CD4-positive, alpha-beta T cell treated with Interleukin-17A for 1 hour (primary cell): ENCODE measurements at regions not wholly inside any gene's neighbourhood (a gene's known extent, or its start where the extent isn't known, plus 50 kb on each side); places are given as distances from the start of the nearest gene placed in this dataset.
"Not testable (repeated sequence)": the region's sequence is repeated elsewhere in the genome, so short reads cannot be mapped to it uniquely, and the experiment has no call there.

Source experiments
- DNase-seq: peaks from one replicate; pipeline ENCODE4 v3.0.0-alpha.2; 2020

GRCh38 chr3:194930377-194931204 is 244.9 kb downstream of the FAM43A start:
- no peak for DNase-seq

GRCh38 chr3:194931347-194931746 is 245.7 kb downstream of the FAM43A start:
- DNase-seq: no peak

GRCh38 chr3:194931865-194932264 is 246.2 kb downstream of the FAM43A start:
- DNase-seq: no peak

GRCh38 chr3:194933465-194933864 is 247.8 kb downstream of the FAM43A start:
- DNase-seq: no peak

- no peak for DNase-seq
These were observed 249.4 kb downstream of the FAM43A start for GRCh38 chr3:194935061-194935460.

GRCh38 chr3:194935632-194936470 is 250.2 kb downstream of the FAM43A start:
- no peak for DNase-seq

GRCh38 chr3:194936659-194937058 is 251.0 kb downstream of the FAM43A start:
- DNase-seq: no peak

GRCh38 chr3:194937144-194937543 is 251.5 kb downstream of the FAM43A start:
- no peak for DNase-seq

GRCh38 chr3:194937882-194938321 is 252.2 kb downstream of the FAM43A start:
- no peak for DNase-seq

- DNase-seq: no peak
These were observed 253.3 kb downstream of the FAM43A start for GRCh38 chr3:194938845-194939531.

GRCh38 chr3:194939532-194939909 is 253.8 kb downstream of the FAM43A start:
- no peak for DNase-seq

GRCh38 chr3:194939949-194940770 is 254.5 kb downstream of the FAM43A start:
- DNase-seq: no peak

- no peak for DNase-seq
These were observed 255.8 kb downstream of the FAM43A start for GRCh38 chr3:194941360-194941955.

GRCh38 chr3:194941956-194942511 is 256.4 kb downstream of the FAM43A start:
- DNase-seq: no peak

- DNase-seq: no peak
These were observed 258.8 kb downstream of the FAM43A start for GRCh38 chr3:194944526-194944925.

- no peak for DNase-seq
These were observed 259.8 kb downstream of the FAM43A start for GRCh38 chr3:194945508-194945907.

GRCh38 chr3:194946091-194946490 is 260.4 kb downstream of the FAM43A start:
- DNase-seq: no peak

GRCh38 chr3:194949592-194949991 is 263.9 kb downstream of the FAM43A start:
- DNase-seq: no peak

GRCh38 chr3:194950906-194951628 is 265.4 kb downstream of the FAM43A start:
- no peak for DNase-seq

- not testable (repeated sequence) for DNase-seq
These were observed 265.9 kb downstream of the FAM43A start for GRCh38 chr3:194951629-194951920.

GRCh38 chr3:194951931-194952582 is 266.4 kb downstream of the FAM43A start:
- DNase-seq: no peak
